ENCODE measurements at regions not wholly inside any gene's neighbourhood (a gene's known extent, or its start where the extent isn't known, plus 50 kb on each side); places are given as distances from the start of the nearest gene placed in this dataset.

DNA sequence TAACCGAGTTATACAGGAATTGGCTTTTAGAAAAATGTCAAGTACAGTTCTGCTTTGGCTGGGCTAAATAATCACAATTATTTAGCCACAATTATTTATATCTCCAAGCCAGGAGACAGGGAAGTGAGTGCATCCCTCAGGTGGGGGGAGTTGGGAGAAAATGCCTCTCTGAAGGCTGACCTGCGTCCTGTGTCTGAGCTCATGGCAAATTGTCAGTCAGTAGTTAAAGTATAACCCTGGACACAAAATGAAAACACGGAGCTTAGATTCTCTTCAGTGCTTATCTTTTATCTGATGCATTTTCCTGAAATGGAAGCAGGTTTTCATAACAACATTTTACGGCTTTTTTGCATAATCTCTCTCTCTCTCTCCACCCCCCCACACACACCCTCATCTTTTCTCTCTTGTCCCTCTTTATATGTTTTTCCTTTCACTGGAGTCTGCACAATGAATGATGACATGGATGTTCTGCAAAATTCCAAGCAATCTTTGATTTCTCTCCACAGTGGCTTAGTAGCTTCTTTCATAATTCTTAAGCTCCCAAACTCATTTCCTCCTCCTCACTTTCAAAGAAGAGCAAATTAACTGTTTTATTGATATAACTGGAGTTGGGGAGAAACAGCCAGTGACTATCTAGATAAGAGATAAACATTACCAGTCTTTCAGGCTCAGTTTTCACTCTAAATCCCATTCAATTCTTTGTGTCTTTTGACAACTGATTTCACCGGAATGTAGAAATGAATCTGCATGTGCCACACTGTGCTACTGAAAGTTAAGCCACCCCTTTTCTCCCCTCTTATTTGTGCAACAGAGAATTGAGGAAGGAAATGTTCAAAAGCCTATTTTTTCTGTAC lies 521.4 kb upstream of the GHITM start:
- Histone ChIP-seq H3K36me3 (no peaks in the 10 kb centered on the region), H3K9me3 (ENCODE audit: severe bottlenecking) (no peaks in the 10 kb centered on the region), H3K4me3 (ENCODE audit: low read depth, low read length) (no peak overlapping the region), H3K27me3 (ENCODE audit: insufficient read depth, low read depth, severe bottlenecking) (no peaks in the 10 kb centered on the region), H3K27ac (no peak overlapping the region)
- DNase-seq, result no peak
- TF ChIP-seq, protein P1, sequence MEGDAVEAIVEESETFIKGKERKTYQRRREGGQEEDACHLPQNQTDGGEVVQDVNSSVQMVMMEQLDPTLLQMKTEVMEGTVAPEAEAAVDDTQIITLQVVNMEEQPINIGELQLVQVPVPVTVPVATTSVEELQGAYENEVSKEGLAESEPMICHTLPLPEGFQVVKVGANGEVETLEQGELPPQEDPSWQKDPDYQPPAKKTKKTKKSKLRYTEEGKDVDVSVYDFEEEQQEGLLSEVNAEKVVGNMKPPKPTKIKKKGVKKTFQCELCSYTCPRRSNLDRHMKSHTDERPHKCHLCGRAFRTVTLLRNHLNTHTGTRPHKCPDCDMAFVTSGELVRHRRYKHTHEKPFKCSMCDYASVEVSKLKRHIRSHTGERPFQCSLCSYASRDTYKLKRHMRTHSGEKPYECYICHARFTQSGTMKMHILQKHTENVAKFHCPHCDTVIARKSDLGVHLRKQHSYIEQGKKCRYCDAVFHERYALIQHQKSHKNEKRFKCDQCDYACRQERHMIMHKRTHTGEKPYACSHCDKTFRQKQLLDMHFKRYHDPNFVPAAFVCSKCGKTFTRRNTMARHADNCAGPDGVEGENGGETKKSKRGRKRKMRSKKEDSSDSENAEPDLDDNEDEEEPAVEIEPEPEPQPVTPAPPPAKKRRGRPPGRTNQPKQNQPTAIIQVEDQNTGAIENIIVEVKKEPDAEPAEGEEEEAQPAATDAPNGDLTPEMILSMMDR (IDR thresholded peaks at IDR 0.05; ENCODE audit: low read depth, low read length), result no peak

DNA sequence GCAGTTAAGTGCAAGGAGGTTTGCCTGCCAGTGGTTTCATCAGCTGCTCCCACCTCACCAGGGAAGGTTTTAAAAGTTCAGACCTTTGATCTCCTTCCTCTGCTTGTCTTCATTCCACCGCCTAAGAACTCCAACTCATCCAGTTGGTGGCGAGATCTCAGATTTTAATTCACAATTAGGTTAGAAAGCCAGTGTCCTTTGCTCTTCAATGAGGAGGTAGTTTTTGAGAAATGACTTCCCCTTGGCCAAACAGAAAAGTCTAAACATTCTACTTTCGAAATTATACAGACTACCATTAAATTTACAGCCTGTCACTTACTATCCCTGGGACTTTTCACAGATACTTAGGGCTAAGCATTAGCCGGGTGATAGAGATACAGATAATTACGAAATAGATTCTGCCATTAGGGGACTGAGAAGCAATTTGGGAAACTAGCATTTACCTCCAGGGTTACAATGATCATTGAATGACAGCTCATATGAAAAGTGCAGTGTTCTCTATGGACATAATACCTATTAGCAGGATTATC lies 513.4 kb upstream of the GHITM start:
- H3K9me3 ChIP-seq (ENCODE audit: severe bottlenecking), result no peaks in the 10 kb centered on the region
- DNase-seq, result no peak
- no peak overlapping the region for H3K27ac ChIP-seq
- no peak overlapping the region for H3K4me3 ChIP-seq (ENCODE audit: low read depth, low read length)
- no peaks in the 10 kb centered on the region for H3K27me3 ChIP-seq (ENCODE audit: insufficient read depth, low read depth, severe bottlenecking)
- H3K36me3 ChIP-seq, result no peaks in the 10 kb centered on the region
- TF ChIP-seq, protein P1 (IDR thresholded peaks at IDR 0.05; ENCODE audit: low read depth, low read length), result no peak

DNA sequence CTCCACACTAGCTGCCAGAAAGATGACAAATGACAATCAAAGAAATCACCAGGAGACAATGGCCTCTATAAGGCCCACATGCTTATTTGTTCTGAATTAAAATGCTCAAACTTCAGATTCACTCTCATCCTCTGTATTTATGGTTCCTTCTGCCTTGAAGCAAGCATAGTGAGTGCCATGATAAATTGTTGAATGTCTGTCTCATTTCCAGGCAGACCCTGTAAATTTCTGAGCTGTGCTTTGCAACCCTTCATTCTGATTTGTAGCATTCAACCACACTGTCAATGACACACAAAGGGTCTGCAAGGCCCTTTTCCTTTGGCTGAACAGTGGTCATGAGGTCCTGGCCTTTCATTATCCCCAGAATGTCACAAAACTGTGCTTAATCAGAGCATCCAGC lies 506.6 kb upstream of the GHITM start:
- no peak for DNase-seq
- H3K27ac ChIP-seq, result no peak overlapping the region
- H3K27me3 ChIP-seq (ENCODE audit: insufficient read depth, low read depth, severe bottlenecking), result no peaks in the 10 kb centered on the region
- no peaks in the 10 kb centered on the region for H3K36me3 ChIP-seq
- no peak overlapping the region for H3K4me3 ChIP-seq (ENCODE audit: low read depth, low read length)
- no peaks in the 10 kb centered on the region for H3K9me3 ChIP-seq (ENCODE audit: severe bottlenecking)
- TF ChIP-seq, protein P1 (IDR thresholded peaks at IDR 0.05; ENCODE audit: low read depth, low read length), result no peak

DNA sequence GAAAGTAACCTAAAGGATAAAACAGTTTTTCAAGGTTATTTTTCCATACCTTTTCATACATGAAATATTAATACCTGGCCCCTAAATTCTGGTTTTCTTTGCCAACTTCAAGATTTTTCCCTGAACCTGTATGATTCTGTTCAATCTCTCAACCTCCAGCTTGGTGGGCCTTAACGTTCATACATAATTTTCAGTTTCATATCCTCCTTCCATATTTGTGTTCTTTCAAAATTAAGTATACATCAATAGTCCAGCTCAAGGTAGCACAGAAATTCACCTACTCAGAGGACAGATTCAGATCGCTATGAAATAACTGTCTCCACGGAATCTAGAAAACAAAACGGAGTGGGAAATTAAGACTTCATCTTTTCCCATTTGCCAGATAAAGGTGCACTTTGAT lies 505.8 kb upstream of the GHITM start:
- H3K27me3 ChIP-seq (ENCODE audit: insufficient read depth, low read depth, severe bottlenecking), result no peaks in the 10 kb centered on the region
- no peak overlapping the region for H3K4me3 ChIP-seq (ENCODE audit: low read depth, low read length)
- no peaks in the 10 kb centered on the region for H3K9me3 ChIP-seq (ENCODE audit: severe bottlenecking)
- no peak for DNase-seq
- TF ChIP-seq, protein P1 (IDR thresholded peaks at IDR 0.05; ENCODE audit: low read depth, low read length), result no peak
- H3K36me3 ChIP-seq, result no peaks in the 10 kb centered on the region
- H3K27ac ChIP-seq, result no peak overlapping the region

DNA sequence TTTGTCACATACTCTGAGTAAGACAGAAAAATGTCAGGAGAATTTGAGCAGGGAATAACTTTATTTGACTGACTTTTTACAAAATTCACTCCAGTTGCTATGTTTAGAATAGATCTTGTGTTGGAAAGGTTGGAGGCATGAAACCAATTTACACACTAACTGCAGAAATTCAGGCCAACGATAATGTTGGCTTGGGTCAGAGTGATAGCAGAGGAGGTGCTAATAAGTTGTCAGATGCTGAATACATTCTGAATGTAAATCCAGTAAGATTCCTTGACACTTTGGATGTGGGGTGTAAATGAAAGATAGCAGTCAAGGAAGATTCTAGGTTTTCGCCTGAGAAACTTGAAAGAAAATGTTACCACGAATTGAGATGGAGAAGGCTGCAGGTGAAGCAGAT lies 502.5 kb upstream of the GHITM start:
- TF ChIP-seq, protein P1 (IDR thresholded peaks at IDR 0.05; ENCODE audit: low read depth, low read length), result no peak
- H3K9me3 ChIP-seq (ENCODE audit: severe bottlenecking), result no peaks in the 10 kb centered on the region
- no peak for DNase-seq
- H3K36me3 ChIP-seq, result no peaks in the 10 kb centered on the region
- no peak overlapping the region for H3K27ac ChIP-seq
- H3K4me3 ChIP-seq (ENCODE audit: low read depth, low read length), result no peak overlapping the region
- no peaks in the 10 kb centered on the region for H3K27me3 ChIP-seq (ENCODE audit: insufficient read depth, low read depth, severe bottlenecking)
